ENCODE measurements at regions not wholly inside any gene's neighbourhood (a gene's known extent, or its start where the extent isn't known, plus 50 kb on each side); places are given as distances from the start of the nearest gene placed in this dataset.

DNA sequence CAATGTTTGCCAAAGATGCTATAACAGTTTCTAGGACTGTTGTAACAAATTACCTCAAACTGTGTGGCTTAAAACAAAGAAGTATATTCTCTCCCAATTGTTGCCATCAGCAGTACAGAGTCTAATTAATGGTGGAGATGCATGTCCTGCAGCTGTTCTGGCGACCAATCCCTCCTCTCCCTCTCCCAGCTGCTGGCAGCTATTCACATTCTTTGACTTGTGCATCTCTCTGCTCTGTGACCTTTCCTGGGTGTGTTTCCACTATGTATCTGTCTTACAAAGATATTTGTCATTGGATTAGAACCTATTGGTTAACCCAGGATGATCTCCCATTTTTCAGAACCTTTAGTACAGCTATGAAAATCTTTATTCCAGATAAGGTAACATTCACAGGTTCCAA, 561.7 kb upstream of the POM121L12 start:
- TF ChIP-seq, protein P1, sequence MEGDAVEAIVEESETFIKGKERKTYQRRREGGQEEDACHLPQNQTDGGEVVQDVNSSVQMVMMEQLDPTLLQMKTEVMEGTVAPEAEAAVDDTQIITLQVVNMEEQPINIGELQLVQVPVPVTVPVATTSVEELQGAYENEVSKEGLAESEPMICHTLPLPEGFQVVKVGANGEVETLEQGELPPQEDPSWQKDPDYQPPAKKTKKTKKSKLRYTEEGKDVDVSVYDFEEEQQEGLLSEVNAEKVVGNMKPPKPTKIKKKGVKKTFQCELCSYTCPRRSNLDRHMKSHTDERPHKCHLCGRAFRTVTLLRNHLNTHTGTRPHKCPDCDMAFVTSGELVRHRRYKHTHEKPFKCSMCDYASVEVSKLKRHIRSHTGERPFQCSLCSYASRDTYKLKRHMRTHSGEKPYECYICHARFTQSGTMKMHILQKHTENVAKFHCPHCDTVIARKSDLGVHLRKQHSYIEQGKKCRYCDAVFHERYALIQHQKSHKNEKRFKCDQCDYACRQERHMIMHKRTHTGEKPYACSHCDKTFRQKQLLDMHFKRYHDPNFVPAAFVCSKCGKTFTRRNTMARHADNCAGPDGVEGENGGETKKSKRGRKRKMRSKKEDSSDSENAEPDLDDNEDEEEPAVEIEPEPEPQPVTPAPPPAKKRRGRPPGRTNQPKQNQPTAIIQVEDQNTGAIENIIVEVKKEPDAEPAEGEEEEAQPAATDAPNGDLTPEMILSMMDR (IDR thresholded peaks at IDR 0.05; ENCODE audit: low read depth, low read length, missing control alignments) = no peak
- H3K4me3 ChIP-seq (ENCODE audit: low read depth, low read length) = no peak overlapping the region
- DNase-seq (ENCODE audit: low read depth) = no peak

DNA sequence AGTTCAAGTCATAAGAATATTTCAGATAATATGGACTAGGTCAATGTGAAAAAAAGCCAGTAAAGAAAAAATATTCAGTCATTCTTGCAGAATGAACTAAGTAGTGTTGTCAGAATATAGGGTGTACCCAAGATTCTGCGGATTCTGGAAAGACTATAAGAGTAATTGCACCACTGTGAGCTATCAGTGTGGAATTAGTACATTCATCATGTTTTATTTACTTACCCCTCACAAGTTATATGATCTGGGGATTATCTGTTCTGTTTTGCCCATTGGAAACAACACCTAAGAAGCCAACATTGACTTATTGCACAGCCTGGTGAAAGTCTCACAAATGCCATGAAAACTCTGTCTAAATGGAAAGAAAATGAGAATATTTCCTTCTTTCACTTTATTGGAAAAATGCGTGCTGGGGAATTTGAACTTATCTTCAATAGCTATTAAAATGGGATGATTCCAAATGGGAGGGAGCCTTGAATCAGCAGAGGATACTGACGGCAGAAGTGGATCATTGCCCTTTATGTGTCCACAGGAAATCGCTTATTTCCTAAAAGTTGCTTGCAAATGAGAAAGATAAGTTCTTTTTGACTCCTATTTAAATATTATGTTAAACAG, 563.3 kb upstream of the POM121L12 start:
- H3K4me3 ChIP-seq (ENCODE audit: low read depth, low read length) = no peak overlapping the region
- no peak for DNase-seq (ENCODE audit: low read depth)

DNA sequence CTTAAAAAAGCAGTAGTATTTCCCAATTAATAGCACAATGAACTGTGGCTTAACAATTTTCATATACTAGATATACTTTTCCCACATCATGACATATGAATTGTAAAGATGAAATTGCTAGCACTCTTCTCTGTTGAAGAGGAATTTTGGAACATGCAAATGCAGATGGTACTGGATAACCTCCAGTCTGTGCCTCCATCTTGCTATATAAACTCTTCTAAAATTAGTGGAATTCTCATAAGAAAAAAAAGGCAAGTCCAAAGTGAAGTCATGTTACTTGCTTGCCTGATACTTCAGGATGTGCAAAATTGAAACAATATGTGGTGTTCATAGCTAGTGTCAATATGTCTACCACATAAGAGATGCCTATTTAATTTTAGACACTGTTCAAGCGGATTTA, 570.2 kb upstream of the POM121L12 start:
- DNase-seq (ENCODE audit: low read depth) = no peak
- TF ChIP-seq, protein P1 (IDR thresholded peaks at IDR 0.05; ENCODE audit: low read depth, low read length, missing control alignments) = no peak
- H3K4me3 ChIP-seq (ENCODE audit: low read depth, low read length) = no peak overlapping the region

More for the DNA sequence above, 563.3 kb upstream of the POM121L12 start:
- TF ChIP-seq, protein P1 (IDR thresholded peaks at IDR 0.05; ENCODE audit: low read depth, low read length, missing control alignments) = no peak

DNA sequence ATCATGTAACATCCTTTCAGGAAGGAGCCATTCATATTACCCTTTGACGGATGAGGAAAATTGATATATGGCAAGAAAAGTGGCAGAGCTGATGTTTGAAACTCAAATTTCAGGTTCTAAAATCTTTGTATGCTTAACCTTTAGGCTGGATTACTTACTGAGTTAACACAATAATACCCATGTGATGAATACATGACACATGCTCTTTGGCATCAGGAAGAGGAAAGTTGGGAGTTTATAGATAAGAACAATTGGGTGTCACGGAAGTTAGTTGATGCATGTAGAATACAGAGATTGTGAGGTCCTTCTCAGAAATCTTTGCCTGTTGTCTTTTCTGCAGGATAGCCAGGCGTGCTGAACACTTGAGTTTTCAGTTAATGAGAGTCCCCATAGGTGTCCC, 572.1 kb upstream of the POM121L12 start:
- DNase-seq (ENCODE audit: low read depth) = no peak
- TF ChIP-seq, protein P1 (IDR thresholded peaks at IDR 0.05; ENCODE audit: low read depth, low read length, missing control alignments) = no peak
- no peak overlapping the region for H3K4me3 ChIP-seq (ENCODE audit: low read depth, low read length)

DNA sequence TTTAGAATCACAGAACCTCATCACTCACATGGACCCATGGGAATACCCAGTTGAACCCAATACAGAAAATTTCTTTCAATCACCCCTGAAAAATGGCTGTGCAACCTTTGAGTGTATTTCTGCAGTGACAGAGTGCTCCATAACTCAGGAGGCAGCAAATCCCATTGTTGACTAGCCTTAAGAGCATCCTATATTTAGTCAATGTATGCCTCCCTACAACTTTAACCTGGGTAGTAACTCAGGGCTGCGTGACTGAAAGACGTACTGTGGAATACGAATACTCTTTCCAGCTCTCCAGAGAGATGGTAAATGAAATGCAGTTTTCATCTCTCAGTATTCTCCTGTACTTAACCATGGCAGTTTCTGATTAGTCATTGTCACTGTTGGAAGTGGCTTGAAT, 573.0 kb upstream of the POM121L12 start:
- H3K4me3 ChIP-seq (ENCODE audit: low read depth, low read length) = no peak overlapping the region
- DNase-seq (ENCODE audit: low read depth) = no peak
- TF ChIP-seq, protein P1 (IDR thresholded peaks at IDR 0.05; ENCODE audit: low read depth, low read length, missing control alignments) = no peak

DNA sequence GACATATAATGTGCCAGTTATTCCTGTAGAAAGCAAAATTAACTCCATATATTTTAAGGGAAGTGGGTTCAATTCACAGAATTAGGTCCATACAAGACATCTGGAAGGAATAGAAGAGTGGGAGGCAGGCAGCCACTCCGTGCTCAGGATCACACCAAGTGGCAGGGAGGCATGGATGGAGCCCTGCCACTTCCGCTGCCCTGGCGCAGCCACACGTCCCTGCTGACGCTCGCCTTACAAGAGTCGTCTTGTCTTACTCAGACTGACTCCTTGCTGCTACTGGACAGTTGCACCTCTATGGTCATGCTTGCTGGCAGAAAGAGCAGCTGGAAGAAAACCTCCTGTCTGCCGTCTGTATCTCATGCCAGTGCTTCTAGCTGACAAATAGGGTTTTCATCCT, 579.9 kb upstream of the POM121L12 start:
- TF ChIP-seq, protein P1 (IDR thresholded peaks at IDR 0.05; ENCODE audit: low read depth, low read length, missing control alignments) = no peak
- no peak for DNase-seq (ENCODE audit: low read depth)

DNA sequence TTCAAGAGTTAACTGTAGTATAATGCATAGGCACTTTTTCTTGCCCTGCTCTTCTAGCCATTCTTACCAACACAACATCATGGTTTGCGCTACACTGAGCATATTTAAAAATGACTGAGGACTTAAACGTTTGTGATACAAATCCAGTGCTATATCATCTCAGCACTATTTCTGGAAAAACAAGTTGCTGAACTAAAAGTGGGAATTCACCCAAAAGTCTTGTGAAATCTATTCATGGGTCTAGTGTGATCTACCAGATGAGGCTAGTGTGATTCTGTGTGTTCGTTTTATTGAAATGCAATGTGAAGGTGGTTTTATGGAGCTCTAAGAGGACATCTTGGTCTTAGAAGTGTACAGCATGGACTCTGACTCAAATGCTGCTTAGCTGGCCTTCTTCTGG, 584.6 kb upstream of the POM121L12 start:
- no peak overlapping the region for H3K4me3 ChIP-seq (ENCODE audit: low read depth, low read length)
- TF ChIP-seq, protein P1 (IDR thresholded peaks at IDR 0.05; ENCODE audit: low read depth, low read length, missing control alignments) = no peak
- no peak for DNase-seq (ENCODE audit: low read depth)

More for the DNA sequence above, 579.9 kb upstream of the POM121L12 start:
- H3K4me3 ChIP-seq (ENCODE audit: low read depth, low read length) = no peak overlapping the region
